ENCODE measurements at regions not wholly inside any gene's neighbourhood (a gene's known extent, or its start where the extent isn't known, plus 50 kb on each side); places are given as distances from the start of the nearest gene placed in this dataset.

GRCh38 chr10:11661441-11661840, 50.0 kb upstream of the USP6NL start:
- TF ChIP-seq, protein P1, sequence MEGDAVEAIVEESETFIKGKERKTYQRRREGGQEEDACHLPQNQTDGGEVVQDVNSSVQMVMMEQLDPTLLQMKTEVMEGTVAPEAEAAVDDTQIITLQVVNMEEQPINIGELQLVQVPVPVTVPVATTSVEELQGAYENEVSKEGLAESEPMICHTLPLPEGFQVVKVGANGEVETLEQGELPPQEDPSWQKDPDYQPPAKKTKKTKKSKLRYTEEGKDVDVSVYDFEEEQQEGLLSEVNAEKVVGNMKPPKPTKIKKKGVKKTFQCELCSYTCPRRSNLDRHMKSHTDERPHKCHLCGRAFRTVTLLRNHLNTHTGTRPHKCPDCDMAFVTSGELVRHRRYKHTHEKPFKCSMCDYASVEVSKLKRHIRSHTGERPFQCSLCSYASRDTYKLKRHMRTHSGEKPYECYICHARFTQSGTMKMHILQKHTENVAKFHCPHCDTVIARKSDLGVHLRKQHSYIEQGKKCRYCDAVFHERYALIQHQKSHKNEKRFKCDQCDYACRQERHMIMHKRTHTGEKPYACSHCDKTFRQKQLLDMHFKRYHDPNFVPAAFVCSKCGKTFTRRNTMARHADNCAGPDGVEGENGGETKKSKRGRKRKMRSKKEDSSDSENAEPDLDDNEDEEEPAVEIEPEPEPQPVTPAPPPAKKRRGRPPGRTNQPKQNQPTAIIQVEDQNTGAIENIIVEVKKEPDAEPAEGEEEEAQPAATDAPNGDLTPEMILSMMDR (IDR thresholded peaks at IDR 0.05), result no peak
- H3K4me3 ChIP-seq (ENCODE audit: low read length), result no peak overlapping the region
- no peak for ATAC-seq
- no peak for DNase-seq
- no peaks in the 10 kb centered on the region for H3K27me3 ChIP-seq (ENCODE audit: control insufficient read depth, insufficient read depth, low read length)
- peaks cover 0 to 4% of the 10 kb centered on the region in 2 donors for H3K27me3 Mint-ChIP-seq (ENCODE audit: low read depth in 2 of 2)
- H3K36me3 Mint-ChIP-seq, result no peaks in the 10 kb centered on the region
- intact Hi-C loops (cut with micrococcal nuclease), result no loop called here
- H3K27ac ChIP-seq (ENCODE audit: low read length), result no peak overlapping the region
- H3K4me1 ChIP-seq (ENCODE audit: control insufficient read depth, insufficient read depth, low read length), result peaks cover 16% of the 10 kb centered on the region
- WGBS (ENCODE audit: insufficient coverage), result 94% methylated on average over 5 of the region's 5 CpGs
- H3K9me3 ChIP-seq (ENCODE audit: control insufficient read depth, insufficient read depth, low read length), result no peaks in the 10 kb centered on the region
- no peaks in the 10 kb centered on the region for H3K36me3 ChIP-seq (ENCODE audit: control insufficient read depth, insufficient read depth, low read length)
- H3K9me3 Mint-ChIP-seq, result no peaks in the 10 kb centered on the region
- H3K4me1 Mint-ChIP-seq, result peaks cover 12 to 18% of the 10 kb centered on the region in 2 donors
- no peak overlapping the region for H3K27ac Mint-ChIP-seq
- H3K4me3 Mint-ChIP-seq, result no peak overlapping the region

All from natural killer cell (primary cell).